ENCODE measurements at regions not wholly inside any gene's neighbourhood (a gene's known extent, or its start where the extent isn't known, plus 50 kb on each side); places are given as distances from the start of the nearest gene placed in this dataset.

DNA sequence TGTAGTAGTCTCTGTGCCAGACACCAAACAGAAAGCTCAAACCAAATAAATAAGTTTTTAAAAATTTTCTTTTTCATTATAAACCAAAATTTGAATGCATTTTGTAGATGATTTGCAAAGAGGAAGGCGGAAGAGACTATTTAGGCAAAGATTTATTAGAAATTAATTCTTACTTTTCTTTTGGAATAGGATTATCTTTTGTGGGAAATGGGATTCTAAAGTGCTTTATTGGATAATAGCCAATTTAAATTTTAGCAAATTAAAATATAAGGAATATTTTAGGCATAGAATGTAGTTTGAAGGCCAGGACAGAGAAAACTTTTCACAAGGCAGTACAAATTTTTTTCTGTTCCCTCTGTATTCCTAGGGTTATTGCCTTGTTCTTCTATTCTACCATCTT lies 311.4 kb upstream of the ITGA1 start:
- H3K27me3 Mint-ChIP-seq (ENCODE audit: insufficient read depth), result no peaks in the 10 kb centered on the region; the same call in 1 of the 2 replicates
- H3K27ac Mint-ChIP-seq, result no peak overlapping the region
- H3K9me3 Mint-ChIP-seq, result 0 out of 2 replicates have a peak, but pooled peaks cover 7% of the 10 kb centered on the region
- no peaks in the 10 kb centered on the region for H3K36me3 Mint-ChIP-seq (ENCODE audit: low read depth)
- TF ChIP-seq, protein P1, sequence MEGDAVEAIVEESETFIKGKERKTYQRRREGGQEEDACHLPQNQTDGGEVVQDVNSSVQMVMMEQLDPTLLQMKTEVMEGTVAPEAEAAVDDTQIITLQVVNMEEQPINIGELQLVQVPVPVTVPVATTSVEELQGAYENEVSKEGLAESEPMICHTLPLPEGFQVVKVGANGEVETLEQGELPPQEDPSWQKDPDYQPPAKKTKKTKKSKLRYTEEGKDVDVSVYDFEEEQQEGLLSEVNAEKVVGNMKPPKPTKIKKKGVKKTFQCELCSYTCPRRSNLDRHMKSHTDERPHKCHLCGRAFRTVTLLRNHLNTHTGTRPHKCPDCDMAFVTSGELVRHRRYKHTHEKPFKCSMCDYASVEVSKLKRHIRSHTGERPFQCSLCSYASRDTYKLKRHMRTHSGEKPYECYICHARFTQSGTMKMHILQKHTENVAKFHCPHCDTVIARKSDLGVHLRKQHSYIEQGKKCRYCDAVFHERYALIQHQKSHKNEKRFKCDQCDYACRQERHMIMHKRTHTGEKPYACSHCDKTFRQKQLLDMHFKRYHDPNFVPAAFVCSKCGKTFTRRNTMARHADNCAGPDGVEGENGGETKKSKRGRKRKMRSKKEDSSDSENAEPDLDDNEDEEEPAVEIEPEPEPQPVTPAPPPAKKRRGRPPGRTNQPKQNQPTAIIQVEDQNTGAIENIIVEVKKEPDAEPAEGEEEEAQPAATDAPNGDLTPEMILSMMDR (IDR thresholded peaks at IDR 0.05), result no peak
- H3K4me1 Mint-ChIP-seq (ENCODE audit: low read depth), result no peaks in the 10 kb centered on the region
- DNase-seq, result no peak
- no peak overlapping the region for H3K4me3 Mint-ChIP-seq

DNA sequence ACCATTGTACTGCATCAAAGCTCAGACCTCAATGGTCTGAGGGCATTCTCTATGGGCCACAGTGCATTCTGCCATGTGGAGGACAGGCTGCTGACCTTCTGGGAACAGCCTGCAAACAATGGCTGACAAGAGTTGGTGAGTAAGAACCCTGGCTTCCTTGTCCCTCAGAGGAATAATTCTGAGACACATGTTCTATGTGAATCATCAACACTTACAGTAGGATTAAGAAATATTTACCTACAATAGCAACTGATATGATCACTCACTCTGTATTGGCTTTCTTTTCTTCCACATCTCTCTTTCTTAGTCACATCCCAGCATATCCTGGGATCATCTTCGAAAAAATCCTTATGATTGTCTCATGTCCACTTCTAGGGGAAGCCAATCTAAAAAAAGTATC lies 306.5 kb upstream of the ITGA1 start:
- 0 out of 2 replicates have a peak, but pooled peaks cover 7% of the 10 kb centered on the region for H3K9me3 Mint-ChIP-seq
- H3K27ac Mint-ChIP-seq, result no peak overlapping the region
- H3K4me1 Mint-ChIP-seq (ENCODE audit: low read depth), result no peaks in the 10 kb centered on the region
- DNase-seq, result no peak
- no peaks in the 10 kb centered on the region for H3K36me3 Mint-ChIP-seq (ENCODE audit: low read depth)
- no peaks in the 10 kb centered on the region for H3K27me3 Mint-ChIP-seq (ENCODE audit: insufficient read depth)
- no peak overlapping the region for H3K4me3 Mint-ChIP-seq
- TF ChIP-seq, protein P1 (IDR thresholded peaks at IDR 0.05), result no peak

DNA sequence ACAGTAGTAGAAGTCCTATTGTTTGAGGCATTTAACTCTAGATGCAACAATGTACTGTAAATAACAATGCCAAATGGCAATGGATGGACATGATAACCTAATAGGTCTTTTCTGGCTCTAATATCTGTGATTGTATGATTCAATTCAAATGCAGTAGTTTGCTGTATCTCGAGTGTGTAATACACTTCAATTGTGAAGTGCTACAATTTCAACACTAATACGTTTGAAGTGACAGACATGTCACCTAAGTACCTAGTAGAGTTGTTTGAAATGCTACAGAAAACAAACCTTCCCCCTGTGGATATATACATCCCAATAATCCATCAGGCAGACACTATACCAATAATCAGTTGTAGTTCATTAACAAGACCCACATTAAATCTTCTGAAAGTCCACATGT lies 305.9 kb upstream of the ITGA1 start:
- Mint-ChIP-seq H3K4me1 (ENCODE audit: low read depth) (no peaks in the 10 kb centered on the region), H3K27ac (no peak overlapping the region), H3K36me3 (ENCODE audit: low read depth) (no peaks in the 10 kb centered on the region), H3K27me3 (ENCODE audit: insufficient read depth) (no peaks in the 10 kb centered on the region), H3K4me3 (no peak overlapping the region), H3K9me3 (0 out of 2 replicates have a peak, but pooled peaks cover 7% of the 10 kb centered on the region)
- TF ChIP-seq, protein P1 (IDR thresholded peaks at IDR 0.05), result no peak
- no peak for DNase-seq

DNA sequence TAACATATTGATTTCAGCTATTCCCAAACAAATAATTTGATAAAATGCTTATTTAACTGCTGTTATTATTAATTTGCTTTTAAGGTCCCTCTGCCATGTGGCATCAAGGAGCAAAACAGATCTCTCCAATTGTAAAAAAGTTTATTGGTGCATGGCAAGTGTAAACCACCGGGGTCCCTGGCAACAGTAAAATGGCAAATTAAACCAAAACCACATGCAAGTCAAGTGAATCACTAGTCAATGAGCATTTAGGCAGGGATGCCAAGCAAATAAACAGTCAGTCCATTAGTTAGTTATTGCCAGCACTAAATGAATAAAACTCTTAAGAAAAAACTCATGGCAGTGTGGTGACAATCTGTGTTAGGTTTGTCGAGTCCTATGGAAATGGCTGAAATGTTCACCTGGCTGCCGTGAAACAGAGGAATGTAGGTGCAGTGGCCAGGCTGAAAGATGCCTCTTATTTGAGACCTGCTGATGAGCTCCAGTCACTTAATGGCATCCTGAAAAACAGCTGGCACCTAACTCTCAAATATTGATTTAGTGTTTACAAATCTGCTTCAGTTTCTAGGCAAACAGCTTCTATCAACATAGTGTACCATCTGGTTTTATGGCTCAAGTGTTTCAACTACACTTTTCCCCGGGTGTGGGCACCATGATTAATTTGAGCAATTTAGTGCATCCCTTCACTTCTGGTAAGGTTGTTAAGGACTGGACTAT lies 296.5 kb upstream of the ITGA1 start:
- TF ChIP-seq, protein P1 (IDR thresholded peaks at IDR 0.05), result no peak
- Mint-ChIP-seq H3K4me1 (ENCODE audit: low read depth) (no peaks in the 10 kb centered on the region), H3K27me3 (ENCODE audit: insufficient read depth) (no peaks in the 10 kb centered on the region), H3K36me3 (ENCODE audit: low read depth) (no peaks in the 10 kb centered on the region), H3K4me3 (no peak overlapping the region), H3K9me3 (no peaks in the 10 kb centered on the region), H3K27ac (no peak overlapping the region)
- DNase-seq, result no peak

DNA sequence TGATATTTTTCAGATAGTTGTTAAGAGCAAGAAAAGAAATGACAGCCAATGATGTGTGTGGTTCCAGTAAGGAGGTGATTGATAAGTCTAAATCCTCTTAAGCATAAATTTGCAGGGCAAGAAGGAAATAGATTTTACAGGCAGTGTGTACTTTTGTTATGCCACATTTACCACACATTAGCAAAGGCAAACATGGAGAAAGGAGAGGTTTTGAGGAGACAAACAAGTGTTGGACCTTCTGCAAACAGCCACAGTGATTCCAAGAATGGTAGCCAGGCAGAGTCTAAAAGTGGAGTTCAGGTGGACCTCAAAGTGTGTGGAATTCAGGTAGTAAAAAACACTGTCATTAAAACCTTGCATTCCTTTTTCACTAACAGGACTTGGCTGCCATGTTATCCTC lies 295.9 kb upstream of the ITGA1 start:
- no peak for DNase-seq
- TF ChIP-seq, protein P1 (IDR thresholded peaks at IDR 0.05), result no peak
- no peaks in the 10 kb centered on the region for H3K27me3 Mint-ChIP-seq (ENCODE audit: insufficient read depth)
- no peak overlapping the region for H3K4me3 Mint-ChIP-seq
- no peaks in the 10 kb centered on the region for H3K4me1 Mint-ChIP-seq (ENCODE audit: low read depth)
- H3K9me3 Mint-ChIP-seq, result no peaks in the 10 kb centered on the region
- no peaks in the 10 kb centered on the region for H3K36me3 Mint-ChIP-seq (ENCODE audit: low read depth)
- no peak overlapping the region for H3K27ac Mint-ChIP-seq
